SU-DHL-6 (cell line): ENCODE measurements at regions not wholly inside any gene's neighbourhood (a gene's known extent, or its start where the extent isn't known, plus 50 kb on each side); places are given as distances from the start of the nearest gene placed in this dataset.

Source experiments
- H2AFZ ChIP-seq: fragments of 200-600 bp; sonication (generic); 2 replicates; pipeline ENCODE4 v1.6.1; 2014; ENCODE audit warnings: low read depth, mild to moderate bottlenecking, moderate library complexity, mixed read lengths, antibody characterized with exemption, low read length; ENCODE audit not compliant: severe bottlenecking
- H3F3A ChIP-seq: fragments of 200-600 bp; shearing (Covaris generic); 2 replicates; pipeline ENCODE4 v1.6.0; 2016; ENCODE audit warnings: antibody characterized with exemption, mild to moderate bottlenecking; ENCODE audit not compliant: insufficient read depth
- H3K27ac ChIP-seq: fragments of 200-600 bp; sonication (generic); 2 replicates; pipeline ENCODE4 v1.5.1; 2016; ENCODE audit warnings: low read depth, mild to moderate bottlenecking, low read length, moderate library complexity, mixed read lengths
- H3K27me3 ChIP-seq: fragments of 200-600 bp; sonication (generic), shearing (Covaris generic); 2 replicates; pipeline ENCODE4 v1.6.0; 2014; ENCODE audit warnings: mild to moderate bottlenecking, low read length
- H3K36me3 ChIP-seq: fragments of 200-600 bp; sonication (generic); 2 replicates; pipeline ENCODE4 v1.6.1; 2014; ENCODE audit warnings: mild to moderate bottlenecking, low read length, mixed read lengths
- H3K4me2 ChIP-seq: fragments of 300-600, 200-600 bp; shearing (Covaris generic), sonication (generic); 2 replicates; pipeline ENCODE4 v1.6.0; 2014; ENCODE audit warnings: low read length, low read depth, mild to moderate bottlenecking; ENCODE audit not compliant: poor library complexity, severe bottlenecking
- H3K4me3 ChIP-seq: fragments of 200-600 bp; sonication (generic); 2 replicates; pipeline ENCODE4 v1.5.1; 2014; ENCODE audit warnings: antibody characterized with exemption, low read length, mild to moderate bottlenecking, mixed read lengths; ENCODE audit not compliant: insufficient read depth, poor library complexity, severe bottlenecking
- H3K79me2 ChIP-seq: fragments of 200-600 bp; sonication (generic); 2 replicates; pipeline ENCODE4 v1.6.1; 2014; ENCODE audit warnings: mild to moderate bottlenecking, low read length, moderate library complexity; ENCODE audit not compliant: insufficient read depth
- H3K9ac ChIP-seq: fragments of 200-600 bp; sonication (generic); 2 replicates; pipeline ENCODE4 v1.7.0; 2014; ENCODE audit warnings: mild to moderate bottlenecking, low read length
- H3K9me2 ChIP-seq: fragments of 200-600 bp; sonication (generic); replicated peaks from 2 replicates; pipeline ENCODE4 v1.6.1; 2014; ENCODE audit warnings: low read length; ENCODE audit not compliant: insufficient read depth
- H3K9me3 ChIP-seq: fragments of 200-600 bp; sonication (generic); 2 replicates; pipeline ENCODE4 v1.6.1; 2014; ENCODE audit warnings: low read length, mixed read lengths; ENCODE audit not compliant: insufficient read depth
- H4K20me1 ChIP-seq: fragments of 200-600 bp; sonication (generic); 2 replicates; pipeline ENCODE4 v1.6.1; 2014; ENCODE audit warnings: low read depth, mild to moderate bottlenecking, antibody characterized with exemption, low read length, moderate library complexity, mixed read lengths
- CTCF ChIP-seq: fragments of 200-600 bp; sonication (generic); IDR thresholded peaks from one replicate; pipeline ENCODE4 v1.5.1; 2017; ENCODE audit warnings: antibody characterized with exemption, mild to moderate bottlenecking, low read length, moderate library complexity; ENCODE audit not compliant: insufficient read depth, poor library complexity, severe bottlenecking
- EZH2phosphoT487 ChIP-seq: fragments of 200-600 bp; sonication (generic), shearing (Covaris generic); conservative IDR thresholded peaks from 2 replicates; pipeline ENCODE4 v1.6.1; 2018; ENCODE audit warnings: mild to moderate bottlenecking, antibody characterized with exemption, low read length, moderate library complexity, mixed read lengths

GRCh38 chr6:76441875-76442274, 369.4 kb upstream of the IMPG1 start:
- TF ChIP-seq EZH2phosphoT487, result no peak
- no peak for TF ChIP-seq CTCF
- H3K27me3 ChIP-seq, result no peaks in the 10 kb centered on the region
- H4K20me1 ChIP-seq, result no peaks in the 10 kb centered on the region
- H3K79me2 ChIP-seq, result no peaks in the 10 kb centered on the region
- no peak overlapping the region for H3K4me2 ChIP-seq
- H2AFZ ChIP-seq, result no peak overlapping the region
- no peaks in the 10 kb centered on the region for H3K9me3 ChIP-seq
- H3K36me3 ChIP-seq, result no peaks in the 10 kb centered on the region
- no peak overlapping the region for H3K27ac ChIP-seq
- H3K4me3 ChIP-seq, result no peak overlapping the region
- H3F3A ChIP-seq, result no peaks in the 10 kb centered on the region
- no peaks in the 10 kb centered on the region for H3K9me2 ChIP-seq
- no peak overlapping the region for H3K9ac ChIP-seq

- no peak overlapping the region for H3K4me2 ChIP-seq
- H3K36me3 ChIP-seq, result no peaks in the 10 kb centered on the region
- no peak overlapping the region for H3K9ac ChIP-seq
- no peak overlapping the region for H3K4me3 ChIP-seq
- H3K27ac ChIP-seq, result no peak overlapping the region
- no peak overlapping the region for H2AFZ ChIP-seq
- no peaks in the 10 kb centered on the region for H4K20me1 ChIP-seq
- H3K27me3 ChIP-seq, result no peaks in the 10 kb centered on the region
- H3K79me2 ChIP-seq, result no peaks in the 10 kb centered on the region
- no peaks in the 10 kb centered on the region for H3K9me3 ChIP-seq
- H3K9me2 ChIP-seq, result no peaks in the 10 kb centered on the region
- no peaks in the 10 kb centered on the region for H3F3A ChIP-seq
- TF ChIP-seq EZH2phosphoT487 (no peak), CTCF (no peak)
Observed at GRCh38 chr6:76439811-76440210, 367.3 kb upstream of the IMPG1 start.

GRCh38 chr6:76438768-76439167, 366.3 kb upstream of the IMPG1 start:
- no peak overlapping the region for H3K4me2 ChIP-seq
- no peak overlapping the region for H3K27ac ChIP-seq
- no peaks in the 10 kb centered on the region for H3K9me2 ChIP-seq
- H3K36me3 ChIP-seq, result no peaks in the 10 kb centered on the region
- no peak overlapping the region for H3K4me3 ChIP-seq
- TF ChIP-seq EZH2phosphoT487 (no peak), CTCF (no peak)
- no peak overlapping the region for H2AFZ ChIP-seq
- no peak overlapping the region for H3K9ac ChIP-seq
- no peaks in the 10 kb centered on the region for H3F3A ChIP-seq
- H3K9me3 ChIP-seq, result no peaks in the 10 kb centered on the region
- no peaks in the 10 kb centered on the region for H4K20me1 ChIP-seq
- H3K27me3 ChIP-seq, result no peaks in the 10 kb centered on the region
- no peaks in the 10 kb centered on the region for H3K79me2 ChIP-seq

GRCh38 chr6:76435174-76435573, 362.7 kb upstream of the IMPG1 start:
- no peak overlapping the region for H3K9ac ChIP-seq
- no peaks in the 10 kb centered on the region for H3F3A ChIP-seq
- H3K27me3 ChIP-seq, result no peaks in the 10 kb centered on the region
- H4K20me1 ChIP-seq, result no peaks in the 10 kb centered on the region
- H3K4me3 ChIP-seq, result no peak overlapping the region
- H3K79me2 ChIP-seq, result no peaks in the 10 kb centered on the region
- no peaks in the 10 kb centered on the region for H3K9me2 ChIP-seq
- TF ChIP-seq CTCF (no peak), EZH2phosphoT487 (no peak)
- H3K9me3 ChIP-seq, result no peaks in the 10 kb centered on the region
- no peak overlapping the region for H3K4me2 ChIP-seq
- no peaks in the 10 kb centered on the region for H3K36me3 ChIP-seq
- no peak overlapping the region for H2AFZ ChIP-seq
- no peak overlapping the region for H3K27ac ChIP-seq
